HCT116 (cell line): ENCODE measurements at regions not wholly inside any gene's neighbourhood (a gene's known extent, or its start where the extent isn't known, plus 50 kb on each side); places are given as distances from the start of the nearest gene placed in this dataset.

ENCODE experiments used
- CTCF ChIP-seq, 3 experiments: fragments of 200-600 bp in 1 of 3; sonication (generic) in 1 of 3; IDR thresholded peaks in 2 of 3; conservative IDR thresholded peaks in 1 of 3; 2 replicates each; pipeline ENCODE4 v1.5.1; 2012 to 2017; ENCODE audit warnings: low read depth in 2 of 3, low read length in 2 of 3, antibody characterized with exemption in 1 of 3, borderline replicate concordance in 1 of 3, control low read depth in 1 of 3, mild to moderate bottlenecking in 1 of 3, mixed read lengths in 1 of 3, mixed run types in 1 of 3, moderate library complexity in 1 of 3; ENCODE audit not compliant: insufficient read depth in 1 of 3
- ELF1 ChIP-seq: IDR thresholded peaks from 2 replicates; pipeline ENCODE4 v1.6.1; 2012; ENCODE audit warnings: low read depth, borderline replicate concordance
- EZH2 ChIP-seq: fragments of 200-600 bp; sonication (generic); IDR thresholded peaks from 2 replicates; pipeline ENCODE4 v1.6.1; 2017; ENCODE audit warnings: antibody characterized with exemption, mixed run types
- EZH2phosphoT487 ChIP-seq: fragments of 200-600 bp; IDR thresholded peaks from 2 replicates; pipeline ENCODE4 v1.6.1; 2018; ENCODE audit warnings: antibody characterized with exemption, borderline replicate concordance
- POLR2A ChIP-seq: IDR thresholded peaks from 2 replicates; pipeline ENCODE4 v1.7.0; 2011; ENCODE audit warnings: borderline replicate concordance; ENCODE audit not compliant: insufficient read depth, insufficient read length; ENCODE audit errors: extremely low read depth
- POLR2AphosphoS5 ChIP-seq: IDR thresholded peaks from 2 replicates; pipeline ENCODE4 v1.6.1; 2011; ENCODE audit warnings: mild to moderate bottlenecking, low read depth, low read length, moderate library complexity
- RAD21 ChIP-seq: IDR thresholded peaks from 2 replicates; pipeline ENCODE4 v1.6.1; 2012; ENCODE audit warnings: low read depth, mild to moderate bottlenecking
- TCF7L2 ChIP-seq: IDR thresholded peaks from 2 replicates; pipeline ENCODE4 v1.7.0; 2011; ENCODE audit warnings: borderline replicate concordance, inconsistent platforms; ENCODE audit not compliant: insufficient read depth, insufficient read length; ENCODE audit errors: extremely low read depth
- ZNF274 ChIP-seq: fragments of 200-500 bp; sonication (Bioruptor generic); IDR thresholded peaks from 2 replicates; pipeline ENCODE4 v1.6.1; 2014; ENCODE audit warnings: mild to moderate bottlenecking, low read depth, low read length, inconsistent platforms

- no peak for TF ChIP-seq TCF7L2
- TF ChIP-seq POLR2A, result no peak
- no peak for TF ChIP-seq ELF1
- TF ChIP-seq CTCF (IDR thresholded peaks at IDR 0.05 in 2 of 3, conservative IDR thresholded peaks at IDR 0.05 in 1 of 3; ENCODE audit: borderline replicate concordance in 1 of 3, insufficient read depth in 1 of 3, low read depth in 2 of 3, low read length in 2 of 3), result no peak
- no peak for TF ChIP-seq ZNF274
- TF ChIP-seq EZH2phosphoT487, result no peak
- no peak for TF ChIP-seq EZH2
- no peak for TF ChIP-seq POLR2AphosphoS5
- TF ChIP-seq RAD21, result no peak
Observed at GRCh38 chr12:84484798-84485197, 427.8 kb downstream of the SLC6A15 start.
